Calu3 (cell line): ENCODE measurements at regions not wholly inside any gene's neighbourhood (a gene's known extent, or its start where the extent isn't known, plus 50 kb on each side); places are given as distances from the start of the nearest gene placed in this dataset.

Experiments used
- BruUV-seq: library from RNA; stranded (reverse); fragments of 400-500 nt; replicated peaks from 2 replicates; lab custom pipeline; 2021; lab: Mats Ljungman, UMichigan
- CTCF ChIA-PET: fragments of 300-600 bp; sonication (Branson Sonifier 250); formaldehyde crosslinking; loops from one replicate; lab custom pipeline; 2022; ENCODE audit warnings: antibody characterized with exemption; lab: Charles Lee
- DNase-seq: peaks from one replicate; pipeline ENCODE4 v3.0.0; 2022
- H3K27ac Mint-ChIP-seq: one replicate; pipeline ENCODE4 v1.8.0; 2022; ENCODE audit warnings: mixed read lengths; ENCODE audit not compliant: unreplicated experiment
- H3K27me3 Mint-ChIP-seq: one replicate; pipeline ENCODE4 v1.8.0; 2022; ENCODE audit warnings: mixed read lengths; ENCODE audit not compliant: unreplicated experiment
- H3K36me3 Mint-ChIP-seq: one replicate; pipeline ENCODE4 v1.8.0; 2022; ENCODE audit warnings: mild to moderate bottlenecking, moderate library complexity, mixed read lengths; ENCODE audit not compliant: insufficient read depth, unreplicated experiment
- H3K4me1 Mint-ChIP-seq: one replicate; pipeline ENCODE4 v1.8.0; 2022; ENCODE audit warnings: mild to moderate bottlenecking, low read depth, mixed read lengths; ENCODE audit not compliant: unreplicated experiment
- H3K4me3 Mint-ChIP-seq: one replicate; pipeline ENCODE4 v1.8.0; 2022; ENCODE audit warnings: mild to moderate bottlenecking, low read depth, moderate library complexity, mixed read lengths; ENCODE audit not compliant: unreplicated experiment
- H3K9me3 Mint-ChIP-seq: one replicate; pipeline ENCODE4 v1.8.0; 2022; ENCODE audit warnings: low read depth, mixed read lengths; ENCODE audit not compliant: unreplicated experiment
- intact Hi-C: fragments of 100-400 bp; cut with micrococcal nuclease; formaldehyde crosslinking; loops from one replicate; pipeline ENCODE4 v1.10.0; 2022; ENCODE audit not compliant: unreplicated experiment
- TF ChIP-seq, protein P1 (sequence below): fragments of 200-600 bp; IDR thresholded peaks from one replicate; pipeline ENCODE4 v1.8.0; 2022; ENCODE audit warnings: antibody characterized with exemption; ENCODE audit not compliant: unreplicated experiment

DNA sequence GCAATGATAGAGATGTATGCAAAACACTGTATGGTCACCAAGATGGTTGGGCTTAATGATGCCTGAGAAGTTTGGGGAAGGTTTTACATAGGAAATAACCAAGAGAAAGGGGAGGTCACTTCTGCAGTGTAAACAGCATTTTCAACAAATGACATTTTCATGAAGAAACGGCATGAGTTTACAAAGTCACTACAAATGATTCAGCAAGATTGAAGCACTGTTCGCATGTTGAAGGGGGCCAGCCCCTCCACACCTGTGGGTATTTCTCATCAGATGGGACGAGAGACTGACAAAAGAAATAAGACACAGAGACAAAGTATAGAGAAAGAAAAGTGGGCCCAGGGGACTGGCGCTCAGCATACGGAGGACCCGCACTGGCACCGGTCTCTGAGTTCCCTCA is 234.1 kb upstream of the POGK start:
- Mint-ChIP-seq H3K4me3 (no peak overlapping the region), H3K27ac (no peak overlapping the region), H3K4me1 (peaks cover 11% of the 10 kb centered on the region), H3K9me3 (no peaks in the 10 kb centered on the region), H3K27me3 (no peaks in the 10 kb centered on the region), H3K36me3 (no peaks in the 10 kb centered on the region)
- CTCF ChIA-PET, result no interaction called here
- DNase-seq, result no peak
- no TSS peak for BruUV-seq
- intact Hi-C loops, result no loop called here
- TF ChIP-seq, protein P1, sequence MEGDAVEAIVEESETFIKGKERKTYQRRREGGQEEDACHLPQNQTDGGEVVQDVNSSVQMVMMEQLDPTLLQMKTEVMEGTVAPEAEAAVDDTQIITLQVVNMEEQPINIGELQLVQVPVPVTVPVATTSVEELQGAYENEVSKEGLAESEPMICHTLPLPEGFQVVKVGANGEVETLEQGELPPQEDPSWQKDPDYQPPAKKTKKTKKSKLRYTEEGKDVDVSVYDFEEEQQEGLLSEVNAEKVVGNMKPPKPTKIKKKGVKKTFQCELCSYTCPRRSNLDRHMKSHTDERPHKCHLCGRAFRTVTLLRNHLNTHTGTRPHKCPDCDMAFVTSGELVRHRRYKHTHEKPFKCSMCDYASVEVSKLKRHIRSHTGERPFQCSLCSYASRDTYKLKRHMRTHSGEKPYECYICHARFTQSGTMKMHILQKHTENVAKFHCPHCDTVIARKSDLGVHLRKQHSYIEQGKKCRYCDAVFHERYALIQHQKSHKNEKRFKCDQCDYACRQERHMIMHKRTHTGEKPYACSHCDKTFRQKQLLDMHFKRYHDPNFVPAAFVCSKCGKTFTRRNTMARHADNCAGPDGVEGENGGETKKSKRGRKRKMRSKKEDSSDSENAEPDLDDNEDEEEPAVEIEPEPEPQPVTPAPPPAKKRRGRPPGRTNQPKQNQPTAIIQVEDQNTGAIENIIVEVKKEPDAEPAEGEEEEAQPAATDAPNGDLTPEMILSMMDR, result no peak

GRCh38 chr1:166612886-166613285 is 226.4 kb upstream of the POGK start:
- Mint-ChIP-seq H3K4me1 (no peaks in the 10 kb centered on the region), H3K27me3 (no peaks in the 10 kb centered on the region), H3K4me3 (no peak overlapping the region), H3K36me3 (no peaks in the 10 kb centered on the region), H3K9me3 (peaks cover 3% of the 10 kb centered on the region), H3K27ac (no peak overlapping the region)
- intact Hi-C loops, result no loop called here
- TF ChIP-seq, protein P1, result no peak
- CTCF ChIA-PET, result no interaction called here
- no TSS peak for BruUV-seq
- no peak for DNase-seq

- CTCF ChIA-PET, result no interaction called here
- no peak for DNase-seq
- intact Hi-C loops, result no loop called here
- Mint-ChIP-seq H3K4me1 (no peaks in the 10 kb centered on the region), H3K27ac (no peak overlapping the region), H3K27me3 (no peaks in the 10 kb centered on the region), H3K9me3 (peaks cover 3% of the 10 kb centered on the region), H3K4me3 (no peak overlapping the region), H3K36me3 (no peaks in the 10 kb centered on the region)
- TF ChIP-seq, protein P1, result no peak
- no TSS peak for BruUV-seq
Observed at GRCh38 chr1:166616206-166616605, 223.1 kb upstream of the POGK start.

- Mint-ChIP-seq H3K27me3 (no peaks in the 10 kb centered on the region), H3K9me3 (no peaks in the 10 kb centered on the region), H3K27ac (no peak overlapping the region), H3K4me3 (no peak overlapping the region), H3K36me3 (no peaks in the 10 kb centered on the region), H3K4me1 (no peaks in the 10 kb centered on the region)
- no peak for DNase-seq
- intact Hi-C loops, result no loop called here
- no TSS peak for BruUV-seq
- TF ChIP-seq, protein P1, result no peak
- CTCF ChIA-PET, result no interaction called here
Observed at GRCh38 chr1:166626711-166627110, 212.6 kb upstream of the POGK start.
